GM20000 (cell line): ENCODE measurements at regions not wholly inside any gene's neighbourhood (a gene's known extent, or its start where the extent isn't known, plus 50 kb on each side); places are given as distances from the start of the nearest gene placed in this dataset.

Experiments used
- DNase-seq: peaks from one replicate; pipeline ENCODE4 v3.0.0; 2012; ENCODE audit warnings: low spot score
- CTCF ChIP-seq: IDR thresholded peaks from 2 replicates; pipeline ENCODE4 v1.5.1; 2012; ENCODE audit warnings: mild to moderate bottlenecking, control low read depth; ENCODE audit errors: extremely low read depth, missing control alignments

GRCh38 chr9:74125941-74126340 lies 371.2 kb upstream of the RORB start:
- TF ChIP-seq CTCF = no peak
- DNase-seq = no peak

- no peak for DNase-seq
- TF ChIP-seq CTCF = no peak
Observed at GRCh38 chr9:74132986-74133385, 364.1 kb upstream of the RORB start.

GRCh38 chr9:74133921-74134320 lies 363.2 kb upstream of the RORB start:
- no peak for TF ChIP-seq CTCF
- no peak for DNase-seq

GRCh38 chr9:74138182-74138581 lies 359.0 kb upstream of the RORB start:
- TF ChIP-seq CTCF = no peak
- no peak for DNase-seq

- TF ChIP-seq CTCF = no peak
- DNase-seq = no peak
Observed at GRCh38 chr9:74140141-74140540, 357.0 kb upstream of the RORB start.

GRCh38 chr9:74147906-74148305 lies 349.2 kb upstream of the RORB start:
- TF ChIP-seq CTCF = no peak
- DNase-seq = no peak

- DNase-seq = peak; percentile 12
- no peak for TF ChIP-seq CTCF
Observed at GRCh38 chr9:74172874-74173273, 324.3 kb upstream of the RORB start.
